GM12878 (cell line): ENCODE measurements at regions not wholly inside any gene's neighbourhood (a gene's known extent, or its start where the extent isn't known, plus 50 kb on each side); places are given as distances from the start of the nearest gene placed in this dataset.

ENCODE experiments used
- CTCF ChIP-seq, 3 experiments: IDR thresholded peaks in 2 of 3; conservative IDR thresholded peaks in 1 of 3; 2 replicates each; pipeline ENCODE4 v1.5.1; 2011; ENCODE audit warnings: low read depth in 3 of 3, low read length in 3 of 3, mild to moderate bottlenecking in 3 of 3, control low read depth in 2 of 3, moderate library complexity in 2 of 3, inconsistent platforms in 1 of 3, mixed read lengths in 1 of 3; ENCODE audit not compliant: control insufficient read depth in 2 of 3, insufficient read depth in 1 of 3; ENCODE audit errors: extremely low read depth in 1 of 3
- NFYB ChIP-seq: IDR thresholded peaks from 2 replicates; pipeline ENCODE4 v1.6.1; 2011; ENCODE audit warnings: low read depth, mild to moderate bottlenecking, low read length, improper control_type of control experiment, moderate library complexity; ENCODE audit not compliant: insufficient read depth

DNA sequence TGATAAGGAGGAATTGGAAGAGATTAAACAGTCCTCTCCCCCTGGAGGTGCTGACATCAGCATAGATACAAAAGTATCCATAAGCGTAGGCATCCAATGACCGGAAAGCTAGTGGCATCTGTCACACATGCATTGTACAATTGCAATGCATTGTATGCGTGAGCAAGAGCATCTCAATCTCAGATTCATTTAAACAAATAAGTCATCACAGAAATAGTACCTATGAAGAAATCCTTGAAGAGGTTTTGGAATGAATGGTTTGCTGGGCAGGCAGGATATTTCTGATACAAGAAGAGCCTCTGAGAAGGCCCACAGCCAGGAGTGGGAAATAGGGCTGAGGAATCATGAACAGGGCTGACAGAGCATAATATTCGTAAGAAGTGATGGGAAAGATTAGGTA is 88.9 kb upstream of the ABCD3 start:
- TF ChIP-seq CTCF (IDR thresholded peaks at IDR 0.05 in 2 of 3, conservative IDR thresholded peaks at IDR 0.05 in 1 of 3; ENCODE audit: control insufficient read depth in 2 of 3, extremely low read depth in 1 of 3, insufficient read depth in 1 of 3, low read depth in 3 of 3, low read length in 3 of 3) (no peak), NFYB (no peak)
